Smooth muscle cell (in vitro differentiated cells): ENCODE measurements at regions not wholly inside any gene's neighbourhood (a gene's known extent, or its start where the extent isn't known, plus 50 kb on each side); places are given as distances from the start of the nearest gene placed in this dataset.
A peak's percentile ranks its signal among the peaks of the same experiment; 100 is the strongest.

ENCODE experiments used
- DNase-seq: peaks from one replicate; lab custom pipeline; 2025; ENCODE audit not compliant: unreplicated experiment; lab: John Stamatoyannopoulos, UW
- H2AFZ ChIP-seq: fragments of 200-600 bp; sonication (generic); 2 replicates; pipeline ENCODE4 v1.6.0; 2016; ENCODE audit warnings: antibody characterized with exemption, low read depth, mild to moderate bottlenecking
- H3F3A ChIP-seq: fragments of 200-600 bp; sonication (generic); 2 replicates; pipeline ENCODE4 v1.6.0; 2017; ENCODE audit warnings: antibody characterized with exemption, low read depth
- H3K27ac ChIP-seq: fragments of 200-600 bp; sonication (generic); 2 replicates; pipeline ENCODE4 v1.5.1; 2016; ENCODE audit warnings: low read depth, mild to moderate bottlenecking
- H3K27me3 ChIP-seq: fragments of 200-600 bp; sonication (generic); 2 replicates; pipeline ENCODE4 v1.6.1; 2016; ENCODE audit warnings: low read depth, mild to moderate bottlenecking
- H3K36me3 ChIP-seq: fragments of 200-600 bp; sonication (generic); 2 replicates; pipeline ENCODE4 v1.5.1; 2016; ENCODE audit warnings: low read depth
- H3K4me1 ChIP-seq: fragments of 200-600 bp; sonication (generic); 2 replicates; pipeline ENCODE4 v1.5.1; 2016; ENCODE audit warnings: low read depth
- H3K4me2 ChIP-seq: fragments of 200-600 bp; sonication (generic); 2 replicates; pipeline ENCODE4 v1.6.0; 2016; ENCODE audit warnings: mild to moderate bottlenecking
- H3K4me3 ChIP-seq: fragments of 200-600 bp; sonication (generic); 2 replicates; pipeline ENCODE4 v1.5.1; 2016; ENCODE audit warnings: mild to moderate bottlenecking
- H3K79me2 ChIP-seq: fragments of 200-600 bp; sonication (generic); 2 replicates; pipeline ENCODE4 v1.6.0; 2016; ENCODE audit warnings: low read depth, mild to moderate bottlenecking
- H3K9ac ChIP-seq: fragments of 200-600 bp; sonication (generic); 2 replicates; pipeline ENCODE4 v1.6.0; 2016; ENCODE audit warnings: low read depth
- H3K9me3 ChIP-seq: fragments of 200-600 bp; sonication (generic); replicated peaks from 2 replicates; pipeline ENCODE4 v1.5.1; 2016; ENCODE audit warnings: low read depth
- H4K20me1 ChIP-seq: fragments of 200-600 bp; sonication (generic); 2 replicates; pipeline ENCODE4 v1.6.0; 2016; ENCODE audit warnings: low read depth
- WGBS: methylation state at CpG from one replicate; pipeline ENCODE4 v1.1.7; 2016; ENCODE audit warnings: low lambda C conversion rate; 5-methylcytosine and 5-hydroxymethylcytosine counted together
- TF ChIP-seq, protein P1 (sequence below): fragments of 200-600 bp; sonication (generic); IDR thresholded peaks from 2 replicates; pipeline ENCODE4 v1.5.1; 2017; ENCODE audit warnings: borderline replicate concordance, mild to moderate bottlenecking, antibody characterized with exemption; ENCODE audit not compliant: insufficient read depth, poor library complexity, severe bottlenecking

DNA sequence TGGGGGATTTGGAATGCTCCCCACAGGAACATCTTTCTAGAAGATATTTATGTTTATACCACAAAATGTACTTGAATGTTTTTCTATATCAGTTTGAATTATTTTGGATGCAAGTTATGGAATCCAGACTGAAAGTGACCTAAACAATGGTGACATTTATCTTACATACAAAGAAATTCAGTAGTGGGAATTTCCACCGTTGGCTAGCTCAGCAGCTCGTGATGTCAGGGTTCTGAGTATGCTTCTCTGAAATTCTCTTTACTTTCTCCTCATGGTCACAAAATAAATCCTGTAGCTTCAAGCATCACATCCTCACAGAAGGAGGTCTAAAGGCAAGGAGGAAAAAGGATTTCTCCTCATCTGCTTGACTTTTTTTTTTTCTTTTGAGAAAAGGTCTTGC is 105.3 kb downstream of the AKAIN1 start:
- H3K27me3 ChIP-seq: no peaks in the 10 kb centered on the region
- H3K9ac ChIP-seq: no peak overlapping the region
- H3K4me1 ChIP-seq: peaks cover 6% of the 10 kb centered on the region
- no peaks in the 10 kb centered on the region for H3K79me2 ChIP-seq
- no peak overlapping the region for H3K4me2 ChIP-seq
- no peaks in the 10 kb centered on the region for H4K20me1 ChIP-seq
- no peaks in the 10 kb centered on the region for H3K36me3 ChIP-seq
- no peak overlapping the region for H3K27ac ChIP-seq
- H2AFZ ChIP-seq: no peak overlapping the region
- H3K4me3 ChIP-seq: no peak overlapping the region
- 87% methylated on average over 2 of the region's 2 CpGs for WGBS
- no peak for DNase-seq
- H3F3A ChIP-seq: no peaks in the 10 kb centered on the region
- H3K9me3 ChIP-seq: no peaks in the 10 kb centered on the region
- TF ChIP-seq, protein P1, sequence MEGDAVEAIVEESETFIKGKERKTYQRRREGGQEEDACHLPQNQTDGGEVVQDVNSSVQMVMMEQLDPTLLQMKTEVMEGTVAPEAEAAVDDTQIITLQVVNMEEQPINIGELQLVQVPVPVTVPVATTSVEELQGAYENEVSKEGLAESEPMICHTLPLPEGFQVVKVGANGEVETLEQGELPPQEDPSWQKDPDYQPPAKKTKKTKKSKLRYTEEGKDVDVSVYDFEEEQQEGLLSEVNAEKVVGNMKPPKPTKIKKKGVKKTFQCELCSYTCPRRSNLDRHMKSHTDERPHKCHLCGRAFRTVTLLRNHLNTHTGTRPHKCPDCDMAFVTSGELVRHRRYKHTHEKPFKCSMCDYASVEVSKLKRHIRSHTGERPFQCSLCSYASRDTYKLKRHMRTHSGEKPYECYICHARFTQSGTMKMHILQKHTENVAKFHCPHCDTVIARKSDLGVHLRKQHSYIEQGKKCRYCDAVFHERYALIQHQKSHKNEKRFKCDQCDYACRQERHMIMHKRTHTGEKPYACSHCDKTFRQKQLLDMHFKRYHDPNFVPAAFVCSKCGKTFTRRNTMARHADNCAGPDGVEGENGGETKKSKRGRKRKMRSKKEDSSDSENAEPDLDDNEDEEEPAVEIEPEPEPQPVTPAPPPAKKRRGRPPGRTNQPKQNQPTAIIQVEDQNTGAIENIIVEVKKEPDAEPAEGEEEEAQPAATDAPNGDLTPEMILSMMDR: no peak

DNA sequence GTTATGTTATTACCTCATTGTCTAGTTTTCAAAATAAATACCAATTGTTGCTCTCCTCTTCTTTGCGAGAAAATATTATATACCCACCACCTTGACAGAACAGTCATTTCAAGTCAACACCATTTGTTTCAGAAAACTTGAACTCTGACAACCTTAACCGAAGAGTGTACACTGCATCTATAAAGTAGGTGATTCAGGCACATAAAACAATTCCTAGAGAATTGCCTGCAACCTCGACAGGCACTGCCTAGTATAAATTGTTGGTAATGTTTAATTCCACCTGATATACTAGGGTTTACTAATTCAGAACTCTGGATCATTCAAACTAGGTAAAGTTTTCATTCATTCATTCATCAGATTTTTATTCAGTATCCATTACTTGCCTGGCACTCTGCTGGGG is 121.8 kb downstream of the AKAIN1 start:
- no peak for DNase-seq
- WGBS: 93% methylated on average over 3 of the region's 3 CpGs
- Histone ChIP-seq H3K79me2 (no peaks in the 10 kb centered on the region), H3K27me3 (no peaks in the 10 kb centered on the region), H3F3A (no peaks in the 10 kb centered on the region), H3K4me3 (no peak overlapping the region), H3K9me3 (no peaks in the 10 kb centered on the region), H4K20me1 (no peaks in the 10 kb centered on the region), H3K36me3 (no peaks in the 10 kb centered on the region), H2AFZ (no peak overlapping the region), H3K9ac (no peak overlapping the region), H3K4me2 (no peak overlapping the region), H3K27ac (no peak overlapping the region), H3K4me1 (no peaks in the 10 kb centered on the region)
- TF ChIP-seq, protein P1: no peak

DNA sequence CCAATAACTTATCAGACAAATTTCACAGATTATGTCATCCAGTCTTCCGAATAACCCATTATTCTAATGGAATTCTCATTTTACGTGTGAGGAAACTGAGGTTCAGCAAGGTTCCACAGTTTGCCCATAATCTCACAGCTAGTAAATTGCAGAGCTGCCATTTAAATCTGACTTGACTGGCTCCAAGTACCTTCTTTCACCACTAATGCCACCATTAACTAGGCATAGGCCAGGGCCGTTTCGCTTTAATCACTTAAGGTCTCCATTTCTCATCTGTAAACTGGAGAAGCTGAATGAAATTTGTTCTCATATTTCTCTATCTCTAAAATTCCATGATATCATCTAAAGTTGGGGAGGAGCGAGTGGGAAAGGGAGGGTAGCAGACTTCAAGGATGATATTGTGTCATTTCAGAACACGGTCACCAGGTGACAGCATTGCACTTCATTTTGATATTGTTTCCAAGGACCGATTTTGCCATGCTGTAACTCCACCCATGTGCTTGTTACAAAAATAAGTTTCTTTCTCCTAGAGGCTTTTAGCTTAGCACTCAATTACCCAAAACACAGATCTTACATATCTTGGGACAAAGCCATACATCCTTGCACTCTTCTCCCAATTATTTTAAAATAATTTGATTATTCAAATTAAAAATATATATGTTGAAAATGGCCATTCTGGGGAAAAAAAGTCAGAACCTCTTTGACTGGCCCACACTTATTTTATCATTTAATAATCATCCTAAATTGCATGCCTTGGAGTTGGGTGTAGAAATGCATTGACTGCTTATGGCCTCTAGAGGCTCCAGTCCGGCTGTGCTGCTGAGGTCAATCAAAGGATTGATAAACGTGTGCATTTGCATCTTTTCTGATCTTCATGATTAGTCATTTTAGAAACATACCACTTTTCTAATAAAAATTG is 123.8 kb downstream of the AKAIN1 start:
- H3K27ac ChIP-seq: no peak overlapping the region
- no peak overlapping the region for H3K9ac ChIP-seq
- H3K4me3 ChIP-seq: no peak overlapping the region
- no peaks in the 10 kb centered on the region for H3F3A ChIP-seq
- DNase-seq: no peak
- H3K79me2 ChIP-seq: no peaks in the 10 kb centered on the region
- H3K4me1 ChIP-seq: no peaks in the 10 kb centered on the region
- H3K36me3 ChIP-seq: no peaks in the 10 kb centered on the region
- no peak overlapping the region for H2AFZ ChIP-seq
- no peaks in the 10 kb centered on the region for H4K20me1 ChIP-seq
- H3K9me3 ChIP-seq: no peaks in the 10 kb centered on the region
- TF ChIP-seq, protein P1: peak; percentile 65
- 36% methylated on average over 9 of the region's 9 CpGs for WGBS
- no peak overlapping the region for H3K4me2 ChIP-seq
- no peaks in the 10 kb centered on the region for H3K27me3 ChIP-seq

DNA sequence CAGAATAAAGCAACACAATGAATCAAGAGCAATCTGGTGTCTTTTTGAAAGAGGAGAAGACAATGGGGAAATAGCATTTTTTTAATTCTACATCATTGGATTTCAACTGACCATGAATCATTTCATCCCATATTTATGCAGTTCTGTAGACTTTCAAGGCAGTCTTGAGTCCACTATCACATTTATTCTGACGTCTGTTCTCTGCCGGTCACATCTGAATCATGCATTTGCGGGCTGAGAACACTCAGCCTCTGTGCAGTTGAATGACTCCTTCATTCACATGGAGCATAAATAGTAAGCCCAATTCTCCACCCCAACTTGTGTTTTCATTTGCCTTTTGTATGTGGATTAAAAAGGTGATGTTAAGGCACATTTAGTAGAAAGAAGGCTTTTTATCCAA is 128.2 kb downstream of the AKAIN1 start:
- DNase-seq: no peak
- 76% methylated on average over 3 of the region's 3 CpGs for WGBS

More for the DNA sequence above, 128.2 kb downstream of the AKAIN1 start:
- no peaks in the 10 kb centered on the region for H3K4me1 ChIP-seq
- no peaks in the 10 kb centered on the region for H3K36me3 ChIP-seq
- no peak overlapping the region for H3K4me3 ChIP-seq
- H4K20me1 ChIP-seq: no peaks in the 10 kb centered on the region
- no peak overlapping the region for H3K27ac ChIP-seq
- H3K27me3 ChIP-seq: no peaks in the 10 kb centered on the region
- no peak overlapping the region for H3K4me2 ChIP-seq
- H3K9ac ChIP-seq: no peak overlapping the region
- H3K9me3 ChIP-seq: no peaks in the 10 kb centered on the region
- H2AFZ ChIP-seq: no peak overlapping the region
- TF ChIP-seq, protein P1: no peak
- H3F3A ChIP-seq: no peaks in the 10 kb centered on the region
- no peaks in the 10 kb centered on the region for H3K79me2 ChIP-seq
